ENCODE measurements at regions not wholly inside any gene's neighbourhood (a gene's known extent, or its start where the extent isn't known, plus 50 kb on each side); places are given as distances from the start of the nearest gene placed in this dataset.
A peak's percentile ranks its signal among the peaks of the same experiment; 100 is the strongest.

DNA sequence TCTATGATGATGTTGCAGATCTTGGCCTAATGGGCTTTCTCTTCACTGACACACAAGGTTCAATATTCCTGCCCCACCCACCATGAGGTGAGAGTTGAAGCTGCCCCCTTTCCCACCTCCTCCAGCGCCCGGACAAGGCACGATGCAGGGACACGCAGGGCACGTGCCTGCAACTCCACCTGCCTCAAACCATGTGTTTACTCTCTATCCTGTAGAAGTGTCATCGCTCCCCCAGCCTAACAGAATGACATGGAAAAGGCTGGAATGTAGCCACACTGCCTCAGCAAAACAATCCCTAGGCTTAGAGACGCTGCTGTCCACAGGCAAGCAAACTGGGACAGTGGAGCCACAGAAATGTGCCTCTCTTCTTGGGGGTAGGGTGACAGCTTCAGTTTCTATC lies 92.9 kb upstream of the SOD1 start:
- DNase-seq (ENCODE audit: extremely low read depth in 1 of 2, low read depth in 1 of 2): no peak

- DNase-seq (ENCODE audit: extremely low read depth in 1 of 2, low read depth in 1 of 2): no peak
Observed at GRCh38 chr21:31566064-31566463, 93.4 kb upstream of the SOD1 start.

DNA sequence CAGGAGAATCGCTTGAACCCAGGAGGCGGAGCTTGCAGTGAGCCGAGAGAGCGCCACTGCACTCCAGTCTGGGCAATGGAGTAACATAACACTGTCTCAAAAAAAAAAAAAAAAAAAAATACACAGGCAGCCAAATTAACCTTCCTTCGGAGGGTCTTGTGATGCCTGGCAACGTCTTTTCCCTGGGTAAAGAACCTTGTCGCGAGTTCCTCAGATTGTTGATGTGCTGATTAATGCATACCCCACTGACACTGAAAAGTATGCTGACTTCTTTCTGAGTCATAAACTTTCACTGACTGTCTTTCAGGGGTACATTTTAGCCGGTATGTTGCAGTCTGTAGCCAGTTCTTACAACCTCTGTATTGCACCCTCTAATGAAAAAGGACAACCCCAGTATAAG lies 95.1 kb upstream of the SOD1 start:
- no peak for DNase-seq (ENCODE audit: extremely low read depth in 1 of 2, low read depth in 1 of 2)

- DNase-seq (ENCODE audit: extremely low read depth in 1 of 2, low read depth in 1 of 2): no peak
Observed at GRCh38 chr21:31560479-31560878, 99.0 kb upstream of the SOD1 start.

DNA sequence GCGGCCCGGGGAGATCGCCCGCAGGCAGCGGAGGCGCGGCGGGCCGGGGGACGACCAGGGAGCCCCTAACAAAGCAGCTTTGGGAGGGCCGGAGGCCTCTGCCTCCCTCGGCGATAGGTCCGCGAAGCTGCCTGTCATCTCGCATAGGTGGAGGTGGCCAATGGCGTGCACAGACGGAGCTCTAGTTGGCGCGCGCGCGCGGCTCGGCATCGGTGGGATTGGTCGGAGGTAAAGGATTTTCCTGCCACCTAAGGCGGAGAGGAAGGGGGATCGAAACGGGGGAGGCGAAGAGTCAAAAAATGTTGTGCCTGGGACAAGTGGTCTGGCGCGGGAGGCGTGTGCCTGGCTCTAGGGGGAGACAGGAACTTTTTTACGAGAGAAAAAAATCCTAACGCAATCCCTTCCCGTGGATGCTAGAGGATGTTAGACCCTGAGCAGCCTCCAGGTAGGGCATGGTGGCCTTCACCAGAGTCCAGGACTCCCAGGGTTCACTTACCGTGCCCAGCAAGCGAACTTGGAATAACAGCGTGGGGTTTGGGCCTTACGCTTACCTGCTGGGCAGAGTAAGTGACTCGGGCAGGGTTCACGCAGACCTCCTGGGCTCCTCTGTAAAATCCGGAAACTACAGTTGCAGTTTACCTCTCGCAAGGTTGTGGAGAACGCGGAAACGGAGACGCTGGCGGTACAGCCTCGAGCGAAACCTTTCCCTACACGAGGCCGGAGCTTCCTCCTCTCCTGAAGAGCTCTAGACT lies 99.9 kb upstream of the SOD1 start:
- peak; percentile 86 to 93 for DNase-seq (ENCODE audit: extremely low read depth in 1 of 2, low read depth in 1 of 2)

GRCh38 chr21:31558962-31559367 lies 100.5 kb upstream of the SOD1 start:
- DNase-seq (ENCODE audit: extremely low read depth in 1 of 2, low read depth in 1 of 2): peak; percentile 89

DNA sequence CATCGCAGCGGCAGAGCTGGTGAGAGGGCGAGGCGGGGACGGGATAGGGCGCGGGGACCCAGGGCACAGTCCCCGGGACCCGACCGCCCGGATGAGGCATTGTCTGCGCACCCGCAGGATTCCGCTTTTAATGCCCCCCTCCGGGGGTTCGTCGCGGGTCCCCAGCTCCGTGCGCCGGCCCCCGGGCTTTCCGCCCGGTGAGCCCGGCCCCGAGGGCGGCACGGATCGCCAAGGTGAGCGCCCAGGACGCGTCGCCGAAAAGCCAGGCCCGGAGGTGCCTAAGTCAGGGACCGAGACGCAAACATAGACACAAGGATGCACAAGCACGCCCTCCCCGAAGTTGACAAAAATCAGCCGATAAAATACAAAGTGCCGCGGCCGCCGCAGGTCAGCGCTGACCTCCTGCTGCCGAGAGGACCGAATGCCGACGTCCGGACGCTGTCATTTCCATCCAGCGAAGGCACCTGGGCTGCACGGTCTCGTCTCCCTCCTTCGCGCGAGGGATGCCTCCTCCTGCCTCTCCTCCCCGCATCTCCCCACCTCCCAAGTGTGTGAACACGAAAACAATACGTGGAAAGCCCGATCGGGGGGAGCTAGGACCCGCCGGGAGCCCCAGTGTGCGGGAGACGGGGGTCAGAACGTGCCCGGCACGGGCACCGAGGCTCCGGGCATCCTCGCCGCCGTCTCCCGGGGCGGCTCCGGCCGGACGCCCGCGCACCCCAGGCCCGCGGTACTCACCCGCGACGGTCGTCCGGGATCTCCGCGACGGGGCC lies 101.1 kb upstream of the SOD1 start:
- peak in 1 of 2 donors; percentile 14 for DNase-seq (ENCODE audit: extremely low read depth in 1 of 2, low read depth in 1 of 2)

DNA sequence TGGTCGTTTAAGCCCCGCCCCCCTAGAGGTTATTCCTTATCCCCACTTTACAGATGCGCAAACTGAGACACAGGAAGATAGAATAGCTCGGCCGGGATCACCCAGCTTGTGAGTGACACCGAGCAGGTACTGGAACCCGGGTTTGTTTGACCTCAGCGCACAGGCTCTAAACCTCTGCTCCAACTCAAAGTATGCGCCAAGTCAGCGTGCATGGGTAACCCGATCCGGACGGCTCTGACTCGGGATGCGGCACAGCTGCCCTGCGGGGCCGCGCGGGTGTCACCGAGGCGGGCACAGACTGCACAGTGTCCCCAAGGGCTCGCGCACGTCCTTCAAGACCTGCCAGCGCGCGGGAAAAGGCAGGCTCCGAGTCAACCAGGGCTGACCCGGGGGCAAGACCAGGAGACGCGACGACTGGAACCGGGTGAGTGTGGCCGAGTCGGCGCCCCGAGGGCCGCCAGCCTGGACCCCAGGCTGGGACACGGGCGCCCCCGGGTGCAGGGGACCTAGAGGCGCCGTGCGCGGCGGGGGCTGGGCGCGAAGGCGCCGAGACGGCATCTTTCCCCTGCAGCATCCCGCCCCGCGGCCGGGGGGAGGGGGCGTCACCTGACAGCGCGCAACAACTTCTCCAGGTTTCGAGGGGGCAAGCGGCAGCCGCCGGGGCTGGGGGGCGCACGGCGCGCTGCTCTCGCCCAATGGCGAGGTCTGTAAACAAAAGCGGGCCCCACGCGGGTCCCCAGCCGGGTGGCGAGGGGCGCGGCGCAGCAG lies 101.9 kb upstream of the SOD1 start:
- no peak for DNase-seq (ENCODE audit: extremely low read depth in 1 of 2, low read depth in 1 of 2)

DNA sequence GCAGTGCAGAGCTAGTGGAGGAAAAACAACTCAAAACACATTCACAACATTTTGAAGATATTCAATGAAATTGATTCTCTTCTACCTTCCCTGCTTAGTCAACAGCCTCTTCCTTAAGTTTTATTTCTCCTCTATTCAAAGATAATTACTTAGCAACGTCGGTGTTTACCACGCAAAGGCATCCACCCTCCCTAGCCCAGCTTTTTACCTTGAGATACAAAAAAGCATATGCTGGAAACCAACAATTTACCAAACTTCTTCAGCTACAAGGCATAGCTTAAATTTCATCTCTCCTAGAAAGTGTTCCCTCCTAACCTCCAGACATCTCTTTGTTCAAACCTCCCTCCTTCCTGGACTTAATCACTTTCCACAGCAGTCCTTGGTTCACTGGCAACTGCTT lies 102.8 kb upstream of the SOD1 start:
- DNase-seq (ENCODE audit: extremely low read depth in 1 of 2, low read depth in 1 of 2): no peak

- DNase-seq (ENCODE audit: extremely low read depth in 1 of 2, low read depth in 1 of 2): no peak
Observed at GRCh38 chr21:31555741-31556191, 103.7 kb upstream of the SOD1 start.

DNA sequence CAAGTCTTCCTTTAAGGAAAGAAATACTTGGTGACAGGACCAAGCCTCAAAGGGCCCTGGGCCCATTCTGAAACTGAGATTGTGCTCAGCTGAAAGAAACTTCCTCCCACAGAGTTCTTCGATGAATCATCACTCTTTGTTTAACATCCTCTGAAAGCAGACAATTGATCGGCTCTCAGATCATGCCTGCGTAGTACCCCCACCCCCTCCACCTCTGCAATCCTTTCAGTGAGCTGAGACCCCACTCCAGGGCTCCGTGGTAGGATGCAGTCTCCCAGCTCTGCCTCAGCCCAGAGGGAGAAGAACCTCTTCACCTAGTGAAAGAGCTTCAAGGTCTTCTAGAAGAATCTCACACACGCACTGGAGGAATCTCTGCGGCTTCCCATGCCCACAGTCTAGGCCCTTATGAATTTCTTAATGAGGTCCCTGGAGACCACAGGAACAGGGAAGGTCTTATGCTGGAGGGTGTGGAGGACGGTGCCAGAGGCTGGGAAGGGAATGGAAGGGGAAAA lies 104.9 kb upstream of the SOD1 start:
- DNase-seq (ENCODE audit: extremely low read depth in 1 of 2, low read depth in 1 of 2): peak in 1 of 2 donors; percentile 24

- DNase-seq (ENCODE audit: extremely low read depth in 1 of 2, low read depth in 1 of 2): no peak
Observed at GRCh38 chr21:31553926-31554325, 105.6 kb upstream of the SOD1 start.

DNA sequence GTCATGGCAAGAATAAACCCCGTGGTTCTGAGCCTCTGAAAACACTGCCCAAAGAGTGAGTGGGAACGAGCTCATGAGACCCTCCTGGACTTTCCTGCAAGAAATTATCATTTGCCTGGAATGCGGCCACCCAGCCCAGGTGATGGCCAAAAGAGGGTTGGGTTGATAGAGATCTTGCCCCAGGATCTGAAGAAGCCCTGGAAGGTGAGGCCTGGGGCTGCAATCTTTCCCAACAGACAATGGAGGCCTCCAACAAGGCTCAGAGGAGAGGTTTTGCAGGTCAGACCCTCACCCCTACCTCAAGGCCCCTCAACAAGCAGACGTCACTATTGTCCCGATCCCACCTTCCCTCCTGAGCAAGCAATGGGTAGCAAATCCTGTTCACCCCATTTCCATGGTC lies 106.0 kb upstream of the SOD1 start:
- DNase-seq (ENCODE audit: extremely low read depth in 1 of 2, low read depth in 1 of 2): no peak

- DNase-seq (ENCODE audit: extremely low read depth in 1 of 2, low read depth in 1 of 2): no peak
Observed at GRCh38 chr21:31552826-31553225, 106.7 kb upstream of the SOD1 start.

- no peak for DNase-seq (ENCODE audit: extremely low read depth in 1 of 2, low read depth in 1 of 2)
Observed at GRCh38 chr21:31550070-31550469, 109.4 kb upstream of the SOD1 start.

GRCh38 chr21:31548688-31549087 lies 110.8 kb upstream of the SOD1 start:
- no peak for DNase-seq (ENCODE audit: extremely low read depth in 1 of 2, low read depth in 1 of 2)

GRCh38 chr21:31546443-31547170 lies 112.9 kb upstream of the SOD1 start:
- no peak for DNase-seq (ENCODE audit: extremely low read depth in 1 of 2, low read depth in 1 of 2)

GRCh38 chr21:31545036-31545435 lies 114.5 kb upstream of the SOD1 start:
- DNase-seq (ENCODE audit: extremely low read depth in 1 of 2, low read depth in 1 of 2): no peak

GRCh38 chr21:31543191-31543590 lies 116.3 kb upstream of the SOD1 start:
- DNase-seq (ENCODE audit: extremely low read depth in 1 of 2, low read depth in 1 of 2): no peak

DNA sequence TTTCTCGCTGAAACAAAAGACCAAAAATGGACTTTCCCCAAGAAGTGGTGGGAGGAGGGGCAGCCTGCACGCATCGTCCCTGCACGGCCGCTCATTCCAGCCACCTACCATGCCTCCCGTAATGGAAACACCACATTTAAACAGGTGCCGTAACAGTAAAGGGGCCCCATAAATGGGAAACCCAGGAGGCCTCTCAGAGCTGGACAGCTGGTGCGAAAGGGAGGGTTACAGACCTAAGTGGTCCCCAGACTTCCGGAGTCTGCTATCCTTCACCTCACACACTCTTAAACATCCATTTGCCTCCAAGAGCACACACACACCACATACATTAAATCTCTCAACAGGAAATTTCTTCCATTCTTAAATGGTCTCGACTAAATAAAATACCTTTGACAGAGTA lies 120.7 kb upstream of the SOD1 start:
- no peak for DNase-seq (ENCODE audit: extremely low read depth in 1 of 2, low read depth in 1 of 2)

Data from stimulated activated CD8-positive, alpha-beta memory T cell treated with anti-CD3 and anti-CD28 coated beads, Interleukin-7, amount 100 ng/mL, for 48 hours (primary cell).